ENCODE measurements at regions not wholly inside any gene's neighbourhood (a gene's known extent, or its start where the extent isn't known, plus 50 kb on each side); places are given as distances from the start of the nearest gene placed in this dataset.
"Not testable (repeated sequence)": the region's sequence is repeated elsewhere in the genome, so short reads cannot be mapped to it uniquely, and the experiment has no call there.

DNA sequence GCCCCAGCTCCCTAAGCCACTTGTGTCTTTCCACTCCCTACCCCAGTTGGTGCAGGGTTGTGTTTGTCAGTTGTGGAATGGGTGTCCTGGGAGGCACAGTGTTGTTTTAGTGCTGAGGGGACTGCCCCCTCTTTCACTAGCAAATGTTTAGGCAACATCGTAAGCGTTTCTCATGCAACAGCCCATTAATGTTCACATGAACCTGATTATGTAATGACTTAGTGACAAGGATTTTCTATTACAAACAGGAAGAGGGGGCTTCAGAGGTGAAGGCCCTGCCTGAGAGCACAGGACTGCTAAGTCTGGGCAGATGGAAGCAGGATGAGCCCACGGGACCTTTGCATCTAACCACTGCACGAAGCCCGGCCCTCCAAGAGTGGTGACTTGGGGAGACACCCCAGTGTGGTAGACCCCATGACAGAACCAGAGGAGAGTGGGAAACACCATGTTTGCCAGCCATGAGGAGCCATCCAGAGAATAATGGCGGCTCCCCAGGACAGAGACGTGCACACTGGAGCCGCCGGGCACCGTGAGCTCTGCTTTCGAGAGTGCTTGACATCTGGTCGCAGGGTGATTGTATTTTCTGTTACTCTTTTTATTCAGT, 339.7 kb downstream of the THBS2 start:
- DNase-seq (no peak), ATAC-seq (no peak)
- Histone ChIP-seq H3K9me3 (ENCODE audit: control insufficient read depth, insufficient read depth, low read length) (no peaks in the 10 kb centered on the region), H3K27me3 (ENCODE audit: control insufficient read depth, insufficient read depth, low read length) (no peaks in the 10 kb centered on the region), H3K36me3 (ENCODE audit: control insufficient read depth, insufficient read depth, low read length) (no peaks in the 10 kb centered on the region), H3K4me3 (ENCODE audit: low read length) (no peak overlapping the region), H3K4me1 (ENCODE audit: control insufficient read depth, insufficient read depth, low read length) (peaks cover 3% of the 10 kb centered on the region), H3K27ac (ENCODE audit: low read length) (no peak overlapping the region)
- Mint-ChIP-seq H3K27me3 (ENCODE audit: low read depth in 2 of 2) (peaks cover 10 to 16% of the 10 kb centered on the region in 2 donors), H3K9me3 (no peaks in the 10 kb centered on the region), H3K4me1 (peaks cover 6 to 24% of the 10 kb centered on the region in 2 donors), H3K4me3 (no peak overlapping the region), H3K27ac (no peak overlapping the region), H3K36me3 (no peaks in the 10 kb centered on the region)
- intact Hi-C loops (cut with micrococcal nuclease), result no loop called here
- 94% methylated on average over 11 of the region's 12 CpGs for WGBS (ENCODE audit: insufficient coverage)
- TF ChIP-seq, protein P1, sequence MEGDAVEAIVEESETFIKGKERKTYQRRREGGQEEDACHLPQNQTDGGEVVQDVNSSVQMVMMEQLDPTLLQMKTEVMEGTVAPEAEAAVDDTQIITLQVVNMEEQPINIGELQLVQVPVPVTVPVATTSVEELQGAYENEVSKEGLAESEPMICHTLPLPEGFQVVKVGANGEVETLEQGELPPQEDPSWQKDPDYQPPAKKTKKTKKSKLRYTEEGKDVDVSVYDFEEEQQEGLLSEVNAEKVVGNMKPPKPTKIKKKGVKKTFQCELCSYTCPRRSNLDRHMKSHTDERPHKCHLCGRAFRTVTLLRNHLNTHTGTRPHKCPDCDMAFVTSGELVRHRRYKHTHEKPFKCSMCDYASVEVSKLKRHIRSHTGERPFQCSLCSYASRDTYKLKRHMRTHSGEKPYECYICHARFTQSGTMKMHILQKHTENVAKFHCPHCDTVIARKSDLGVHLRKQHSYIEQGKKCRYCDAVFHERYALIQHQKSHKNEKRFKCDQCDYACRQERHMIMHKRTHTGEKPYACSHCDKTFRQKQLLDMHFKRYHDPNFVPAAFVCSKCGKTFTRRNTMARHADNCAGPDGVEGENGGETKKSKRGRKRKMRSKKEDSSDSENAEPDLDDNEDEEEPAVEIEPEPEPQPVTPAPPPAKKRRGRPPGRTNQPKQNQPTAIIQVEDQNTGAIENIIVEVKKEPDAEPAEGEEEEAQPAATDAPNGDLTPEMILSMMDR (IDR thresholded peaks at IDR 0.05), result no peak

GRCh38 chr6:168913231-168913865, 340.3 kb downstream of the THBS2 start:
- ATAC-seq; H3K36me3 ChIP-seq (ENCODE audit: control insufficient read depth, insufficient read depth, low read length); H3K27ac ChIP-seq (ENCODE audit: low read length); H3K36me3 Mint-ChIP-seq; H3K27ac Mint-ChIP-seq; DNase-seq; H3K27me3 ChIP-seq (ENCODE audit: control insufficient read depth, insufficient read depth, low read length); H3K4me3 ChIP-seq (ENCODE audit: low read length); H3K9me3 Mint-ChIP-seq; intact Hi-C loops (cut with micrococcal nuclease); H3K9me3 ChIP-seq (ENCODE audit: control insufficient read depth, insufficient read depth, low read length); H3K4me3 Mint-ChIP-seq; H3K4me1 ChIP-seq (ENCODE audit: control insufficient read depth, insufficient read depth, low read length): not testable (repeated sequence)
- peaks cover 10 to 16% of the 10 kb centered on the region in 2 donors for H3K27me3 Mint-ChIP-seq (ENCODE audit: low read depth in 2 of 2)
- WGBS (ENCODE audit: insufficient coverage), result 85% methylated on average over 10 of the region's 11 CpGs
- H3K4me1 Mint-ChIP-seq, result peaks cover 0 to 18% of the 10 kb centered on the region in 2 donors

DNA sequence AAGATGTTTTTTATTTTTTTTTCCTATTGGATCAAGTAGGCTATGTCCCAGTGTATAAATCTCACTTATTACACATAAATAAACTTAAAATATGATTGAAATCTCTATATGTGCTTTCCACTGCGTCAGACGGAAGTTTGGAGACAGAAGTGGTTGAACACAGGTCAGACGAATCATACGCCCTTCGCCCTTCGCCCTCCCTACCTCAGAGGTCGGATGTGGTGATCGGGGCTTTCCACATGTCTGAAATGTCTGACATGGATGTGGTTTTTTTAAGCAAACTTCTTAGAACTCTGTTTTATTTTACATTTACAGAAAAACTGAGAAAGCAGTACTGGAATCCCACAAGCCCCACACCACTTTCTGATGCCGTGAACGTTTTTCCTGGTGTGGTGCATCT, 344.4 kb downstream of the THBS2 start:
- Mint-ChIP-seq H3K27ac (peak overlapping the region; percentile 50 to 65), H3K27me3 (ENCODE audit: low read depth in 2 of 2) (peaks cover 10 to 16% of the 10 kb centered on the region in 2 donors), H3K36me3 (no peaks in the 10 kb centered on the region), H3K9me3 (no peaks in the 10 kb centered on the region), H3K4me3 (peak overlapping the region; percentile 42), H3K4me1 (peaks cover 26 to 43% of the 10 kb centered on the region in 2 donors)
- peak in 1 of 2 donors; percentile 37 for DNase-seq
- TF ChIP-seq, protein P1 (IDR thresholded peaks at IDR 0.05), result no peak
- Histone ChIP-seq H3K27me3 (ENCODE audit: control insufficient read depth, insufficient read depth, low read length) (no peaks in the 10 kb centered on the region), H3K27ac (ENCODE audit: low read length) (no peak overlapping the region), H3K36me3 (ENCODE audit: control insufficient read depth, insufficient read depth, low read length) (no peaks in the 10 kb centered on the region), H3K4me3 (ENCODE audit: low read length) (no peak overlapping the region), H3K9me3 (ENCODE audit: control insufficient read depth, insufficient read depth, low read length) (no peaks in the 10 kb centered on the region), H3K4me1 (ENCODE audit: control insufficient read depth, insufficient read depth, low read length) (peaks cover 20% of the 10 kb centered on the region)
- WGBS (ENCODE audit: insufficient coverage), result 82% methylated on average over 8 of the region's 10 CpGs
- intact Hi-C loops (cut with micrococcal nuclease), result no loop called here
- peak in 1 of 3 donors; percentile 21 for ATAC-seq

DNA sequence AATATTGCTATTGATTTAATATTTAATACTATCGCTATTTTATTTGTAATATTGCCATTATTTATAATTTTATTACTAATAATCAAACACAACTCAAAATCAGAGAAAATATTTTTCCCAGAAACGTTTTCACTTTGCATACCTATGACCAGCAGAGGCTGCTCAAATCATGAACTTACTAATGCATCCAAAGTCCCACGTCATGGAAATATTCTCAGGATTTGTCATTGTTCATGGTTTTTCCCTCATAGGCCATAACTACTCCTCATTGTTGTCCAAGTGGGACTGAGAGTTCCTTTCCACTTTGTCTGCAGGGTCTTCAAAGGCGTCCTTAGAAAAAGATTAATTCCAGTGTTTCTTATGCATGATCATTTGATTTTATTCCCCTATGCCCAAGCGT, 344.8 kb downstream of the THBS2 start:
- Mint-ChIP-seq H3K27me3 (ENCODE audit: low read depth in 2 of 2) (peaks cover 10 to 16% of the 10 kb centered on the region in 2 donors), H3K36me3 (no peaks in the 10 kb centered on the region), H3K4me3 (no peak overlapping the region), H3K27ac (peak overlapping the region; percentile 50 to 65), H3K4me1 (peaks cover 28 to 47% of the 10 kb centered on the region in 2 donors), H3K9me3 (no peaks in the 10 kb centered on the region)
- DNase-seq, result no peak
- ATAC-seq, result no peak
- Histone ChIP-seq H3K27ac (ENCODE audit: low read length) (no peak overlapping the region), H3K27me3 (ENCODE audit: control insufficient read depth, insufficient read depth, low read length) (no peaks in the 10 kb centered on the region), H3K4me1 (ENCODE audit: control insufficient read depth, insufficient read depth, low read length) (peaks cover 20% of the 10 kb centered on the region), H3K36me3 (ENCODE audit: control insufficient read depth, insufficient read depth, low read length) (no peaks in the 10 kb centered on the region), H3K4me3 (ENCODE audit: low read length) (no peak overlapping the region), H3K9me3 (ENCODE audit: control insufficient read depth, insufficient read depth, low read length) (no peaks in the 10 kb centered on the region)
- intact Hi-C loops (cut with micrococcal nuclease), result no loop called here
- WGBS (ENCODE audit: insufficient coverage), result 83% methylated on average over 3 of the region's 5 CpGs
- TF ChIP-seq, protein P1 (IDR thresholded peaks at IDR 0.05), result no peak

Data from natural killer cell (primary cell).